ENCODE measurements at regions not wholly inside any gene's neighbourhood (a gene's known extent, or its start where the extent isn't known, plus 50 kb on each side); places are given as distances from the start of the nearest gene placed in this dataset.

- Histone ChIP-seq H3K79me2 (peaks cover 36% of the 10 kb centered on the region), H3K4me3 (ENCODE audit: low read depth, low read length) (no peak overlapping the region), H3K36me3 (ENCODE audit: control insufficient read depth, insufficient read depth, low read length) (no peaks in the 10 kb centered on the region), H3K27me3 (ENCODE audit: control insufficient read depth, insufficient read depth, low read length) (no peaks in the 10 kb centered on the region), H3K4me1 (peaks cover 23% of the 10 kb centered on the region), H2AFZ (no peak overlapping the region), H3K27ac (no peak overlapping the region), H3K4me2 (ENCODE audit: low read length) (no peak overlapping the region), H3K9me3 (ENCODE audit: control insufficient read depth, low read length) (no peaks in the 10 kb centered on the region), H3K9ac (no peak overlapping the region)
- TF ChIP-seq CTCF (IDR thresholded peaks at IDR 0.05): no peak
These were observed 221.0 kb upstream of the PWP1 start for GRCh38 chr12:107464644-107465043.

- TF ChIP-seq CTCF (IDR thresholded peaks at IDR 0.05): no peak
- Histone ChIP-seq H3K4me3 (ENCODE audit: low read depth, low read length) (no peak overlapping the region), H3K27me3 (ENCODE audit: control insufficient read depth, insufficient read depth, low read length) (no peaks in the 10 kb centered on the region), H3K9ac (no peak overlapping the region), H3K4me1 (peaks cover 25% of the 10 kb centered on the region), H3K36me3 (ENCODE audit: control insufficient read depth, insufficient read depth, low read length) (no peaks in the 10 kb centered on the region), H2AFZ (no peak overlapping the region), H3K4me2 (ENCODE audit: low read length) (no peak overlapping the region), H3K27ac (no peak overlapping the region), H3K79me2 (peaks cover 38% of the 10 kb centered on the region), H3K9me3 (ENCODE audit: control insufficient read depth, low read length) (no peaks in the 10 kb centered on the region)
These were observed 220.0 kb upstream of the PWP1 start for GRCh38 chr12:107465625-107466024.

- H3K27ac ChIP-seq: peak overlapping the region; percentile 48
These were observed 217.9 kb upstream of the PWP1 start for GRCh38 chr12:107467716-107468115.

GRCh38 chr12:107468182-107468581, 217.4 kb upstream of the PWP1 start:
- Histone ChIP-seq H3K36me3 (ENCODE audit: control insufficient read depth, insufficient read depth, low read length) (no peaks in the 10 kb centered on the region), H3K79me2 (peaks cover 47% of the 10 kb centered on the region), H3K4me1 (peaks cover 32% of the 10 kb centered on the region), H3K9me3 (ENCODE audit: control insufficient read depth, low read length) (no peaks in the 10 kb centered on the region), H3K9ac (no peak overlapping the region), H2AFZ (peak overlapping the region; percentile 54), H3K27ac (peak overlapping the region; percentile 48), H3K4me3 (ENCODE audit: low read depth, low read length) (no peak overlapping the region), H3K27me3 (ENCODE audit: control insufficient read depth, insufficient read depth, low read length) (no peaks in the 10 kb centered on the region), H3K4me2 (ENCODE audit: low read length) (peak overlapping the region; percentile 37)
- TF ChIP-seq CTCF (IDR thresholded peaks at IDR 0.05): no peak

More at GRCh38 chr12:107467716-107468115, 217.9 kb upstream of the PWP1 start:
- Histone ChIP-seq H3K36me3 (ENCODE audit: control insufficient read depth, insufficient read depth, low read length) (no peaks in the 10 kb centered on the region), H2AFZ (no peak overlapping the region), H3K27me3 (ENCODE audit: control insufficient read depth, insufficient read depth, low read length) (no peaks in the 10 kb centered on the region), H3K4me1 (peaks cover 30% of the 10 kb centered on the region), H3K9ac (no peak overlapping the region), H3K4me2 (ENCODE audit: low read length) (peak overlapping the region; percentile 37), H3K79me2 (peaks cover 47% of the 10 kb centered on the region), H3K9me3 (ENCODE audit: control insufficient read depth, low read length) (no peaks in the 10 kb centered on the region), H3K4me3 (ENCODE audit: low read depth, low read length) (no peak overlapping the region)
- TF ChIP-seq CTCF (IDR thresholded peaks at IDR 0.05): no peak

- Histone ChIP-seq H2AFZ (no peak overlapping the region), H3K36me3 (ENCODE audit: control insufficient read depth, insufficient read depth, low read length) (no peaks in the 10 kb centered on the region), H3K79me2 (peaks cover 52% of the 10 kb centered on the region), H3K9ac (no peak overlapping the region), H3K27me3 (ENCODE audit: control insufficient read depth, insufficient read depth, low read length) (no peaks in the 10 kb centered on the region), H3K4me2 (ENCODE audit: low read length) (no peak overlapping the region), H3K9me3 (ENCODE audit: control insufficient read depth, low read length) (no peaks in the 10 kb centered on the region), H3K27ac (peak overlapping the region; percentile 48), H3K4me3 (ENCODE audit: low read depth, low read length) (no peak overlapping the region), H3K4me1 (peaks cover 29% of the 10 kb centered on the region)
- TF ChIP-seq CTCF (IDR thresholded peaks at IDR 0.05): no peak
These were observed 216.6 kb upstream of the PWP1 start for GRCh38 chr12:107469011-107469410.
